Left lung (tissue), 4 donors: ENCODE measurements at regions not wholly inside any gene's neighbourhood (a gene's known extent, or its start where the extent isn't known, plus 50 kb on each side); places are given as distances from the start of the nearest gene placed in this dataset.

ENCODE experiments used
- ATAC-seq: fragments of 200-7000 bp; cut with Tn5 transposase; one replicate; pipeline ENCODE4 v1.9.1; 2020; ENCODE audit warnings: moderate library complexity
- DNase-seq, 4 donors: peaks; one replicate each; pipeline ENCODE4 v3.0.0-alpha.2; 2013 to 2020
- H3K27ac ChIP-seq, 2 donors: fragments of 200-600 bp; sonication (generic) in 1 of 2; one replicate each; pipeline versions ENCODE4 v1.5.0 to v1.8.0; 2020 to 2021
- H3K27me3 ChIP-seq, 2 donors: fragments of 200-600 bp; sonication (generic) in 1 of 2; one replicate each; pipeline versions ENCODE4 v1.5.0 to v1.8.0; 2020 to 2021
- H3K36me3 ChIP-seq, 2 donors: fragments of 200-600 bp; sonication (generic) in 1 of 2; one replicate each; pipeline versions ENCODE4 v1.5.0 to v1.8.0; 2020 to 2021
- H3K4me1 ChIP-seq, 2 donors: fragments of 200-600 bp; one replicate each; pipeline ENCODE4 v1.8.0; 2021
- H3K4me3 ChIP-seq, 2 donors: fragments of 200-600 bp; sonication (generic) in 1 of 2; one replicate each; pipeline versions ENCODE4 v1.5.0 to v1.8.0; 2020 to 2021; ENCODE audit warnings: mild to moderate bottlenecking in 1 of 2
- H3K9me3 ChIP-seq, 2 donors: fragments of 200-600 bp; sonication (generic) in 1 of 2; one replicate each; pipeline versions ENCODE4 v1.5.0 to v1.8.0; 2020 to 2021
- intact Hi-C, 2 donors: fragments of 100-400 bp; cut with DNase I; formaldehyde crosslinking; loops; one replicate each; pipeline versions ENCODE4 v1.11.2 to v1.14.2; 2022
- TF ChIP-seq, protein P1 (sequence below), 2 donors: fragments of 200-600 bp; sonication (generic) in 1 of 2; IDR thresholded peaks; one replicate each; pipeline versions ENCODE4 v1.5.0 to v1.8.0; 2021; ENCODE audit warnings: antibody characterized with exemption in 2 of 2
- donor health status: DM: no; HTN: yes; CAD: no.
- donor health status: DM: no; HTN: no; CAD: no.

GRCh38 chrX:139025816-139026215, 314.3 kb upstream of the FGF13 start:
- Histone ChIP-seq H3K4me3 (no peak overlapping the region), H3K9me3 (no peaks in the 10 kb centered on the region), H3K36me3 (no peaks in the 10 kb centered on the region), H3K27ac (no peak overlapping the region), H3K4me1 (no peaks in the 10 kb centered on the region), H3K27me3 (no peaks in the 10 kb centered on the region)
- intact Hi-C loops: no loop called here
- DNase-seq (no peak), ATAC-seq (no peak)
- TF ChIP-seq, protein P1, sequence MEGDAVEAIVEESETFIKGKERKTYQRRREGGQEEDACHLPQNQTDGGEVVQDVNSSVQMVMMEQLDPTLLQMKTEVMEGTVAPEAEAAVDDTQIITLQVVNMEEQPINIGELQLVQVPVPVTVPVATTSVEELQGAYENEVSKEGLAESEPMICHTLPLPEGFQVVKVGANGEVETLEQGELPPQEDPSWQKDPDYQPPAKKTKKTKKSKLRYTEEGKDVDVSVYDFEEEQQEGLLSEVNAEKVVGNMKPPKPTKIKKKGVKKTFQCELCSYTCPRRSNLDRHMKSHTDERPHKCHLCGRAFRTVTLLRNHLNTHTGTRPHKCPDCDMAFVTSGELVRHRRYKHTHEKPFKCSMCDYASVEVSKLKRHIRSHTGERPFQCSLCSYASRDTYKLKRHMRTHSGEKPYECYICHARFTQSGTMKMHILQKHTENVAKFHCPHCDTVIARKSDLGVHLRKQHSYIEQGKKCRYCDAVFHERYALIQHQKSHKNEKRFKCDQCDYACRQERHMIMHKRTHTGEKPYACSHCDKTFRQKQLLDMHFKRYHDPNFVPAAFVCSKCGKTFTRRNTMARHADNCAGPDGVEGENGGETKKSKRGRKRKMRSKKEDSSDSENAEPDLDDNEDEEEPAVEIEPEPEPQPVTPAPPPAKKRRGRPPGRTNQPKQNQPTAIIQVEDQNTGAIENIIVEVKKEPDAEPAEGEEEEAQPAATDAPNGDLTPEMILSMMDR (IDR thresholded peaks at IDR 0.05): no peak

- Histone ChIP-seq H3K9me3 (no peaks in the 10 kb centered on the region), H3K27ac (no peak overlapping the region), H3K4me3 (no peak overlapping the region), H3K36me3 (no peaks in the 10 kb centered on the region), H3K27me3 (no peaks in the 10 kb centered on the region), H3K4me1 (no peaks in the 10 kb centered on the region)
- intact Hi-C loops: no loop called here
- TF ChIP-seq, protein P1 (IDR thresholded peaks at IDR 0.05): no peak
- ATAC-seq (no peak), DNase-seq (no peak)
Observed at GRCh38 chrX:139023531-139023930, 312.0 kb upstream of the FGF13 start.

DNA sequence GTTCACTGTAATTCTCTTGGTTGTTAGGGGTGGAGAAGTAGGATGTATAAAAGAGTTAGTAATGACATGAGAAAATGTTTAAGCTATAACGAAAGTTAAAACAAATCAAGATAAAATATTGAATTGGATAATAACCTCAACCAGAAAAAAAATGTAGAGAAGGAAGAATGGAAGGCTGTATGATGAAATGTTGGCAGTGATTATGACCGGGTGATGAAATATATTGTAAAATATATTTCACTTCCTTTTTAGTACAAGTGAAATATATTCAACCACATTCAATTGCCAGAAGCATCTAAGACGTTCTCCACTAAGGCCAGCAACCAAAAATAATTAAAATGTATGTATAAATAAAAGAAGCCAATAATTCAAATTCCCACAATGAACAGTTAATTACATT, 309.3 kb upstream of the FGF13 start:
- Histone ChIP-seq H3K9me3 (peaks cover 0 to 1% of the 10 kb centered on the region in 2 donors), H3K4me1 (no peaks in the 10 kb centered on the region), H3K36me3 (no peaks in the 10 kb centered on the region), H3K4me3 (no peak overlapping the region), H3K27ac (no peak overlapping the region), H3K27me3 (no peaks in the 10 kb centered on the region)
- DNase-seq (no peak), ATAC-seq (no peak)
- intact Hi-C loops: no loop called here
- TF ChIP-seq, protein P1 (IDR thresholded peaks at IDR 0.05): no peak

DNA sequence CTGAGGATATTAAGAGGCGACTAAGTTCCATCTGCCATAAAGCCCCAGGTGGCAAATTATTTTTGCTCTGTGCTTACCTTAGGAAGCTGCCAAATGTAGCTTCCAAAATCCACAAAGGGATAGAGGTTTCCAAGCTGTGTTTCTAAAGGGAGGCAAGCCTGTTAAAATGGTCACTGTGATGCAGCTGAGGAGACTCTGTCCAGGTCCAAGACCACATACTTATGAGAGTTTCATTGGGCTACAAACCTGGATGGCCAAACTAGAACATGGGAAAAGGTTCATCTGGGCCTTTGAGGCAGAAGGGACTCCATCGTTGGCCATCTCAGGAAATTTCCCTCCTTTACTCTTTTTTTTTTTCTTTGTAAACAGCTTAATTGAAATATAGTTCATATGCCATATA, 306.9 kb upstream of the FGF13 start:
- Histone ChIP-seq H3K9me3 (peaks cover 0 to 7% of the 10 kb centered on the region in 2 donors), H3K36me3 (no peaks in the 10 kb centered on the region), H3K27me3 (no peaks in the 10 kb centered on the region), H3K27ac (no peak overlapping the region), H3K4me1 (no peaks in the 10 kb centered on the region), H3K4me3 (no peak overlapping the region)
- intact Hi-C loops: no loop called here
- DNase-seq (no peak), ATAC-seq (no peak)
- TF ChIP-seq, protein P1 (IDR thresholded peaks at IDR 0.05): no peak

DNA sequence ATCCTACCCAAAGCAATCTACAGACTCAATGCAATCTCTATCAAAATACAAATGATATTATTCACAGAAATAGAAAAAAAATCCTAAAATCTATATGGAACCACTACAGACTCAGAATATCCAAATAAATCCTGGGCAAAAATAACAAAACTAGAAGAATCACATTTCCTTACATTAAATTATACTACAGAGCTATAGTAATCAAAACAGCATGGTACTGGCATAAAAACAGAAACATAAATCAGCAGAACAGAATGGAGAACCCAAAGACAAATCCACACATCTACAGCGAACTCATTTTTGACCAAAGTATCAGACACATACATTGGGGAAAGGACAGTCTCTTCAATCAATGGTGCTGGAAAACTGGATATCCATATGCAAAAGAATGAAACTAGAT, 304.1 kb upstream of the FGF13 start:
- Histone ChIP-seq H3K36me3 (no peaks in the 10 kb centered on the region), H3K4me1 (no peaks in the 10 kb centered on the region), H3K27me3 (no peaks in the 10 kb centered on the region), H3K27ac (no peak overlapping the region), H3K4me3 (no peak overlapping the region), H3K9me3 (peaks cover 0 to 8% of the 10 kb centered on the region in 2 donors)
- intact Hi-C loops: no loop called here
- DNase-seq (no peak), ATAC-seq (no peak)
- TF ChIP-seq, protein P1 (IDR thresholded peaks at IDR 0.05): no peak
